HEK293 (cell line): ENCODE measurements at regions not wholly inside any gene's neighbourhood (a gene's known extent, or its start where the extent isn't known, plus 50 kb on each side); places are given as distances from the start of the nearest gene placed in this dataset.

Experiments used
- CTCF ChIA-PET: fragments of 350-600 bp; formaldehyde crosslinking; extraction: SDS; loops from one replicate; lab custom pipeline; 2021; ENCODE audit warnings: antibody characterized with exemption; lab: Yijun Ruan, JAX
- POLR2A ChIA-PET: fragments of 300-600 bp; formaldehyde crosslinking; extraction: SDS; loops from one replicate; lab custom pipeline; 2020; ENCODE audit warnings: antibody characterized with exemption, inconsistent platforms; lab: Yijun Ruan, JAX
- H3K27ac ChIP-seq: fragments of 200-500 bp; sonication (Bioruptor generic); 2 replicates; pipeline ENCODE4 v1.5.1; 2014; ENCODE audit warnings: low read depth, low read length, control low read depth, inconsistent platforms; ENCODE audit errors: extremely low read depth
- H3K36me3 ChIP-seq, 2 experiments: fragments of 200-500 bp in 1 of 2; sonication (Bioruptor generic) in 1 of 2; 1 replicate in 1 of 2; 2 replicates in 1 of 2; pipeline ENCODE4 v1.5.1; 2014 to 2017; ENCODE audit warnings: inconsistent platforms in 2 of 2, low read length in 2 of 2; ENCODE audit not compliant: control insufficient read depth in 2 of 2, insufficient read depth in 1 of 2
- H3K4me1 ChIP-seq: fragments of 200-500 bp; sonication (Bioruptor generic); 2 replicates; pipeline ENCODE4 v1.5.1; 2014; ENCODE audit warnings: mild to moderate bottlenecking, low read length, inconsistent platforms; ENCODE audit not compliant: control insufficient read depth, insufficient read depth
- H3K4me3 ChIP-seq: 2 replicates; pipeline ENCODE4 v1.5.1; 2011; ENCODE audit warnings: low read depth, mild to moderate bottlenecking, control low read depth, low read length, moderate library complexity
- H3K9me3 ChIP-seq: fragments of 200-500 bp; sonication (Bioruptor generic); 2 replicates; pipeline ENCODE4 v1.5.1; 2014; ENCODE audit warnings: low read depth, low read length, inconsistent platforms; ENCODE audit not compliant: control insufficient read depth, insufficient read depth
- BCL11A ChIP-seq: fragments of 450-650 bp; formaldehyde crosslinking; IDR thresholded peaks from 2 replicates; pipeline ENCODE4 v1.5.1; 2016; ENCODE audit warnings: low read depth, missing biosample characterization, missing genetic modification characterization
- GLI4 ChIP-seq: fragments of 450-650 bp; formaldehyde crosslinking; IDR thresholded peaks from 2 replicates; pipeline ENCODE4 v1.5.1; 2016; ENCODE audit warnings: missing biosample characterization, missing genetic modification characterization
- SP3 ChIP-seq: fragments of 450-650 bp; formaldehyde crosslinking; IDR thresholded peaks from 2 replicates; pipeline ENCODE4 v1.5.1; 2016; ENCODE audit warnings: missing biosample characterization, missing genetic modification characterization
- ZBTB1 ChIP-seq: fragments of 450-650 bp; formaldehyde crosslinking; IDR thresholded peaks from 2 replicates; pipeline ENCODE4 v1.5.1; 2016; ENCODE audit warnings: missing biosample characterization, missing genetic modification characterization
- ZNF169 ChIP-seq: fragments of 450-650 bp; formaldehyde crosslinking; IDR thresholded peaks from 2 replicates; pipeline ENCODE4 v1.5.1; 2016; ENCODE audit warnings: missing biosample characterization, missing genetic modification characterization
- ZNF292 ChIP-seq: fragments of 450-650 bp; formaldehyde crosslinking; IDR thresholded peaks from 2 replicates; pipeline ENCODE4 v1.5.1; 2016; ENCODE audit warnings: low read depth, missing biosample characterization, missing genetic modification characterization, borderline replicate concordance
- ZNF473 ChIP-seq: fragments of 450-650 bp; formaldehyde crosslinking; IDR thresholded peaks from 2 replicates; pipeline ENCODE4 v1.5.1; 2017; ENCODE audit warnings: missing biosample characterization, missing genetic modification characterization
- ZNF660 ChIP-seq: fragments of 450-650 bp; IDR thresholded peaks from 2 replicates; pipeline ENCODE4 v1.5.1; 2018; ENCODE audit warnings: missing biosample characterization, mild to moderate bottlenecking, missing genetic modification characterization
- TF ChIP-seq, protein P1 (sequence below): fragments of 450-650 bp; formaldehyde crosslinking; IDR thresholded peaks from 2 replicates; pipeline ENCODE4 v1.5.1; 2016; ENCODE audit warnings: missing biosample characterization, missing genetic modification characterization
- TF ChIP-seq, protein P2 (sequence below): fragments of 450-650 bp; formaldehyde crosslinking; IDR thresholded peaks from 2 replicates; pipeline ENCODE4 v1.5.1; 2017; ENCODE audit warnings: missing biosample characterization, missing genetic modification characterization
- TF ChIP-seq, protein P3 (sequence below): fragments of 450-650 bp; formaldehyde crosslinking; IDR thresholded peaks from 2 replicates; pipeline ENCODE4 v1.5.1; 2016; ENCODE audit warnings: missing biosample characterization, missing genetic modification characterization
- TF ChIP-seq, protein P4 (sequence below): fragments of 450-650 bp; formaldehyde crosslinking; IDR thresholded peaks from 2 replicates; pipeline ENCODE4 v1.5.1; 2016; ENCODE audit warnings: missing biosample characterization, missing genetic modification characterization, borderline replicate concordance

DNA sequence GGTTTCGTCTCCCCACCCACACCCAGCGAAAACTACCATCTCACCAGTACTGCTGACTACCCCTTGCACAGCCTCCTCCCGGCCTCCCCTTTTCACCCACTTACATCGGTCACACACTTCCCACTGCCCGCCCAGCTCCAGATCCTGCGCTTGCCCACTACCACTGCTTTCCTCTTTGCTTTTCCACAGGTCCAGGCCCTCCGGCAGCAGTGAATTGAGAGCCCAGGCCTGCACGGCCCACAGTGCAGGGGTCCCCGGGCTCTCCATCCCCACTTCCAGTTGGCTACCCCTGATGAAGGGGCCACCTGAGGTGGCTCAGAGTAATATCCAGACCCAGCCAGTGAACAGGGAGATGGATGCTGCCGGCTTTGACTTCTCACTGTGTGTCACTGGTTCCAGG is 120.2 kb upstream of the FSTL4 start:
- ChIA-PET POLR2A (no interaction called here), CTCF (no interaction called here)
- Histone ChIP-seq H3K27ac (no peak overlapping the region), H3K4me1 (0 out of 2 replicates have a peak, but pooled peaks cover 3% of the 10 kb centered on the region), H3K9me3 (no peaks in the 10 kb centered on the region; the same call in 1 of the 2 replicates), H3K4me3 (no peak overlapping the region), H3K36me3 (no peaks in the 10 kb centered on the region)
- TF ChIP-seq, protein P1, sequence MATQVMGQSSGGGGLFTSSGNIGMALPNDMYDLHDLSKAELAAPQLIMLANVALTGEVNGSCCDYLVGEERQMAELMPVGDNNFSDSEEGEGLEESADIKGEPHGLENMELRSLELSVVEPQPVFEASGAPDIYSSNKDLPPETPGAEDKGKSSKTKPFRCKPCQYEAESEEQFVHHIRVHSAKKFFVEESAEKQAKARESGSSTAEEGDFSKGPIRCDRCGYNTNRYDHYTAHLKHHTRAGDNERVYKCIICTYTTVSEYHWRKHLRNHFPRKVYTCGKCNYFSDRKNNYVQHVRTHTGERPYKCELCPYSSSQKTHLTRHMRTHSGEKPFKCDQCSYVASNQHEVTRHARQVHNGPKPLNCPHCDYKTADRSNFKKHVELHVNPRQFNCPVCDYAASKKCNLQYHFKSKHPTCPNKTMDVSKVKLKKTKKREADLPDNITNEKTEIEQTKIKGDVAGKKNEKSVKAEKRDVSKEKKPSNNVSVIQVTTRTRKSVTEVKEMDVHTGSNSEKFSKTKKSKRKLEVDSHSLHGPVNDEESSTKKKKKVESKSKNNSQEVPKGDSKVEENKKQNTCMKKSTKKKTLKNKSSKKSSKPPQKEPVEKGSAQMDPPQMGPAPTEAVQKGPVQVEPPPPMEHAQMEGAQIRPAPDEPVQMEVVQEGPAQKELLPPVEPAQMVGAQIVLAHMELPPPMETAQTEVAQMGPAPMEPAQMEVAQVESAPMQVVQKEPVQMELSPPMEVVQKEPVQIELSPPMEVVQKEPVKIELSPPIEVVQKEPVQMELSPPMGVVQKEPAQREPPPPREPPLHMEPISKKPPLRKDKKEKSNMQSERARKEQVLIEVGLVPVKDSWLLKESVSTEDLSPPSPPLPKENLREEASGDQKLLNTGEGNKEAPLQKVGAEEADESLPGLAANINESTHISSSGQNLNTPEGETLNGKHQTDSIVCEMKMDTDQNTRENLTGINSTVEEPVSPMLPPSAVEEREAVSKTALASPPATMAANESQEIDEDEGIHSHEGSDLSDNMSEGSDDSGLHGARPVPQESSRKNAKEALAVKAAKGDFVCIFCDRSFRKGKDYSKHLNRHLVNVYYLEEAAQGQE = no peak

DNA sequence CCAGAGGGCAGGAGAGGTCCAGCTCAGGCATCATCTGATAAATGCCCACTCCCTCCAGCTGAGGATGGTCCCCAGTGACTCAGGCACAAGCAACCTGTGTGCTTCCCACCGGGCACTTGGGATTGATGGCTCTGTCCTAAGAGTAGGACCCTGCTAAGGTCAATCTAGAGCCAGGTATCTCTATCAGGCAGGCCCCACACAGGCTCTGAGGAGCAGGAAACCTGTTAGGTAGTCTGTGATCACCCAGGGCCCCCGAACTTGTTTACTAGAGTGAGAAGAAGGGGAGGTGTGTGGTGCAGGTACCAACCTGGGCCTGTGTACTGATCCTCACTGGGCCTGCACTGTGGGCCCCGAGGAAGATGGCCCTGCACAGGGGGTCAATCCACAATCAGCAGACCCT is 119.6 kb upstream of the FSTL4 start:
- TF ChIP-seq ZBTB1 (no peak), ZNF660 (no peak), GLI4 (tag by site-specific recombination) (no peak), BCL11A (tag by site-specific recombination) (no peak), SP3 (tag by site-specific recombination) (no peak), ZNF169 (tag by site-specific recombination) (no peak), ZNF292 (no peak), ZNF473 (no peak)
- TF ChIP-seq, protein P2, sequence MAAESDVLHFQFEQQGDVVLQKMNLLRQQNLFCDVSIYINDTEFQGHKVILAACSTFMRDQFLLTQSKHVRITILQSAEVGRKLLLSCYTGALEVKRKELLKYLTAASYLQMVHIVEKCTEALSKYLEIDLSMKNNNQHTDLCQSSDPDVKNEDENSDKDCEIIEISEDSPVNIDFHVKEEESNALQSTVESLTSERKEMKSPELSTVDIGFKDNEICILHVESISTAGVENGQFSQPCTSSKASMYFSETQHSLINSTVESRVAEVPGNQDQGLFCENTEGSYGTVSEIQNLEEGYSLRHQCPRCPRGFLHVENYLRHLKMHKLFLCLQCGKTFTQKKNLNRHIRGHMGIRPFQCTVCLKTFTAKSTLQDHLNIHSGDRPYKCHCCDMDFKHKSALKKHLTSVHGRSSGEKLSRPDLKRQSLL (tag by site-specific recombination) = no peak
- TF ChIP-seq, protein P3, sequence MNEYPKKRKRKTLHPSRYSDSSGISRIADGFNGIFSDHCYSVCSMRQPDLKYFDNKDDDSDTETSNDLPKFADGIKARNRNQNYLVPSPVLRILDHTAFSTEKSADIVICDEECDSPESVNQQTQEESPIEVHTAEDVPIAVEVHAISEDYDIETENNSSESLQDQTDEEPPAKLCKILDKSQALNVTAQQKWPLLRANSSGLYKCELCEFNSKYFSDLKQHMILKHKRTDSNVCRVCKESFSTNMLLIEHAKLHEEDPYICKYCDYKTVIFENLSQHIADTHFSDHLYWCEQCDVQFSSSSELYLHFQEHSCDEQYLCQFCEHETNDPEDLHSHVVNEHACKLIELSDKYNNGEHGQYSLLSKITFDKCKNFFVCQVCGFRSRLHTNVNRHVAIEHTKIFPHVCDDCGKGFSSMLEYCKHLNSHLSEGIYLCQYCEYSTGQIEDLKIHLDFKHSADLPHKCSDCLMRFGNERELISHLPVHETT (tag by site-specific recombination) = no peak
- TF ChIP-seq, protein P4, sequence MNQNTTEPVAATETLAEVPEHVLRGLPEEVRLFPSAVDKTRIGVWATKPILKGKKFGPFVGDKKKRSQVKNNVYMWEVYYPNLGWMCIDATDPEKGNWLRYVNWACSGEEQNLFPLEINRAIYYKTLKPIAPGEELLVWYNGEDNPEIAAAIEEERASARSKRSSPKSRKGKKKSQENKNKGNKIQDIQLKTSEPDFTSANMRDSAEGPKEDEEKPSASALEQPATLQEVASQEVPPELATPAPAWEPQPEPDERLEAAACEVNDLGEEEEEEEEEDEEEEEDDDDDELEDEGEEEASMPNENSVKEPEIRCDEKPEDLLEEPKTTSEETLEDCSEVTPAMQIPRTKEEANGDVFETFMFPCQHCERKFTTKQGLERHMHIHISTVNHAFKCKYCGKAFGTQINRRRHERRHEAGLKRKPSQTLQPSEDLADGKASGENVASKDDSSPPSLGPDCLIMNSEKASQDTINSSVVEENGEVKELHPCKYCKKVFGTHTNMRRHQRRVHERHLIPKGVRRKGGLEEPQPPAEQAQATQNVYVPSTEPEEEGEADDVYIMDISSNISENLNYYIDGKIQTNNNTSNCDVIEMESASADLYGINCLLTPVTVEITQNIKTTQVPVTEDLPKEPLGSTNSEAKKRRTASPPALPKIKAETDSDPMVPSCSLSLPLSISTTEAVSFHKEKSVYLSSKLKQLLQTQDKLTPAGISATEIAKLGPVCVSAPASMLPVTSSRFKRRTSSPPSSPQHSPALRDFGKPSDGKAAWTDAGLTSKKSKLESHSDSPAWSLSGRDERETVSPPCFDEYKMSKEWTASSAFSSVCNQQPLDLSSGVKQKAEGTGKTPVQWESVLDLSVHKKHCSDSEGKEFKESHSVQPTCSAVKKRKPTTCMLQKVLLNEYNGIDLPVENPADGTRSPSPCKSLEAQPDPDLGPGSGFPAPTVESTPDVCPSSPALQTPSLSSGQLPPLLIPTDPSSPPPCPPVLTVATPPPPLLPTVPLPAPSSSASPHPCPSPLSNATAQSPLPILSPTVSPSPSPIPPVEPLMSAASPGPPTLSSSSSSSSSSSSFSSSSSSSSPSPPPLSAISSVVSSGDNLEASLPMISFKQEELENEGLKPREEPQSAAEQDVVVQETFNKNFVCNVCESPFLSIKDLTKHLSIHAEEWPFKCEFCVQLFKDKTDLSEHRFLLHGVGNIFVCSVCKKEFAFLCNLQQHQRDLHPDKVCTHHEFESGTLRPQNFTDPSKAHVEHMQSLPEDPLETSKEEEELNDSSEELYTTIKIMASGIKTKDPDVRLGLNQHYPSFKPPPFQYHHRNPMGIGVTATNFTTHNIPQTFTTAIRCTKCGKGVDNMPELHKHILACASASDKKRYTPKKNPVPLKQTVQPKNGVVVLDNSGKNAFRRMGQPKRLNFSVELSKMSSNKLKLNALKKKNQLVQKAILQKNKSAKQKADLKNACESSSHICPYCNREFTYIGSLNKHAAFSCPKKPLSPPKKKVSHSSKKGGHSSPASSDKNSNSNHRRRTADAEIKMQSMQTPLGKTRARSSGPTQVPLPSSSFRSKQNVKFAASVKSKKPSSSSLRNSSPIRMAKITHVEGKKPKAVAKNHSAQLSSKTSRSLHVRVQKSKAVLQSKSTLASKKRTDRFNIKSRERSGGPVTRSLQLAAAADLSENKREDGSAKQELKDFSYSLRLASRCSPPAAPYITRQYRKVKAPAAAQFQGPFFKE (tag by site-specific recombination) = no peak
- no peaks in the 10 kb centered on the region for H3K36me3 ChIP-seq
- ChIA-PET POLR2A (no interaction called here), CTCF (interaction anchor here (0.5 kb wide), 1 partner anchor 1426 kb away, joined by 6 read pairs; no protein-coding TSS in a partner anchor)
- 0 out of 2 replicates have a peak, but pooled peaks cover 3% of the 10 kb centered on the region for H3K4me1 ChIP-seq
- H3K4me3 ChIP-seq = no peak overlapping the region
- H3K9me3 ChIP-seq = no peaks in the 10 kb centered on the region; the same call in 1 of the 2 replicates
- no peak overlapping the region for H3K27ac ChIP-seq
